ENCODE measurements at regions not wholly inside any gene's neighbourhood (a gene's known extent, or its start where the extent isn't known, plus 50 kb on each side); places are given as distances from the start of the nearest gene placed in this dataset.

DNA sequence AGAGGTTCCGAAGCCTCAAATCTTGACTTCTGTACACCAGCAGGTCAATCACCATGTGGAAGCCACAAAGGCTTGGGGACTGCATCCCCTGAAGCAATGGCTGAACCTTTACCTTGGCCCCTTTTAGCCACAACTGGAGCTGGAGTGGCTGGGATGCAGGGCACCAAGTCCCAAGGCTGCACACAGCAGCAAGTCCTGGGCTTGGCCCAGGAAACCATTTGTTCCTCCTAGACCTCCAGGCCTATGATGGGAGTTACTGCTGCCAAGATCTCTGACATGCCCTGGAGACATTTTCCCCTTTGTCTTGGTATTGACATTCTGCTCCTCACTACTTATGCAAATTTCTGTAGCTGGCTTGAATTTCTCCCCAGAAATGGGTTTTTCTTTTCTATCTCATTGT, 285.9 kb downstream of the ASXL3 start:
- TF ChIP-seq TAF1 (IDR thresholded peaks at IDR 0.05; ENCODE audit: borderline replicate concordance, low read depth, low read length), result no peak
- TF ChIP-seq POLR2AphosphoS5 (IDR thresholded peaks at IDR 0.05; ENCODE audit: low read depth, low read length), result no peak
- TF ChIP-seq POLR2A (IDR thresholded peaks at IDR 0.05; ENCODE audit: low read depth, low read length), result no peak
